Astrocyte (in vitro differentiated cells and primary cell): ENCODE measurements at regions not wholly inside any gene's neighbourhood (a gene's known extent, or its start where the extent isn't known, plus 50 kb on each side); places are given as distances from the start of the nearest gene placed in this dataset.

Source experiments
- EZH2 ChIP-seq: IDR thresholded peaks from 2 replicates; pipeline ENCODE4 v1.6.1; 2012; ENCODE audit warnings: mild to moderate bottlenecking, low read length, inconsistent platforms; ENCODE audit not compliant: insufficient read depth
- TF ChIP-seq, protein P1 (sequence below): IDR thresholded peaks from 2 replicates; pipeline ENCODE4 v1.5.1; 2011; ENCODE audit warnings: low read depth, mild to moderate bottlenecking, inconsistent platforms, low read length, moderate library complexity; ENCODE audit not compliant: insufficient read depth

DNA sequence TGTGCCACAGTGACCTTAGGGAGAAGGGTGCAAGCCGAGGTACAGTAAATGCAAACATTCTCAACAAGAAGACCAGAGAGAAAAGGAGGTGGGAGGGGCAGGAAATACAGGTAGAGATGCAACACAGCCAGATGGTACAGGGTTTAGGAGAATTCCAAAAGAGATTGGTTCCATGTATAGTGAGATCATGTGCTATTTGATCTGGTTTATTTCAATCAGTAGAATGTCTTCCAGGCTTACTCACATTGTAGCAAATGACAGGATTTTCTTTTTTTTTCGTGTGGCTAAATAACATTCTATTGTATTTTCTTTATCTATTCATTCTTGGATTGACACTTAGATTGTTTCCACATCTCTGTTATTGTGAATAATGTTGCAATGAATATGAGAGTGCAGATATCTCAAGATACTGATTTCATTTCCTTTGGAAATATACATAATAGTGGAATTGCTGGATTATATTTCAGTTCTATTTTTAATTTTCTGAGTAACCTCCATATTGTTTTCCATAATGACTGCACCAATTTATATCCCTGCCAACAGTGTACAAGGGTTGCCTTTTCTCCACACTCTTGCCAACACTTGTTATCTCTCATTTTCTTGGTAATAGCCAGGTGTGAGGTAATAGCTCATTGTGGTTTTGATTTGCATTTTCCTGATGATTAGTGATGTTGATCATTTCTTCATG lies 107.8 kb upstream of the GAS1 start:
- TF ChIP-seq, protein P1, sequence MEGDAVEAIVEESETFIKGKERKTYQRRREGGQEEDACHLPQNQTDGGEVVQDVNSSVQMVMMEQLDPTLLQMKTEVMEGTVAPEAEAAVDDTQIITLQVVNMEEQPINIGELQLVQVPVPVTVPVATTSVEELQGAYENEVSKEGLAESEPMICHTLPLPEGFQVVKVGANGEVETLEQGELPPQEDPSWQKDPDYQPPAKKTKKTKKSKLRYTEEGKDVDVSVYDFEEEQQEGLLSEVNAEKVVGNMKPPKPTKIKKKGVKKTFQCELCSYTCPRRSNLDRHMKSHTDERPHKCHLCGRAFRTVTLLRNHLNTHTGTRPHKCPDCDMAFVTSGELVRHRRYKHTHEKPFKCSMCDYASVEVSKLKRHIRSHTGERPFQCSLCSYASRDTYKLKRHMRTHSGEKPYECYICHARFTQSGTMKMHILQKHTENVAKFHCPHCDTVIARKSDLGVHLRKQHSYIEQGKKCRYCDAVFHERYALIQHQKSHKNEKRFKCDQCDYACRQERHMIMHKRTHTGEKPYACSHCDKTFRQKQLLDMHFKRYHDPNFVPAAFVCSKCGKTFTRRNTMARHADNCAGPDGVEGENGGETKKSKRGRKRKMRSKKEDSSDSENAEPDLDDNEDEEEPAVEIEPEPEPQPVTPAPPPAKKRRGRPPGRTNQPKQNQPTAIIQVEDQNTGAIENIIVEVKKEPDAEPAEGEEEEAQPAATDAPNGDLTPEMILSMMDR = no peak
- TF ChIP-seq EZH2 = no peak
